KMS-11 (cell line): ENCODE measurements at regions not wholly inside any gene's neighbourhood (a gene's known extent, or its start where the extent isn't known, plus 50 kb on each side); places are given as distances from the start of the nearest gene placed in this dataset.

Experiments
- H2AFZ ChIP-seq: fragments of 200-600 bp; sonication (generic); 2 replicates; pipeline ENCODE4 v1.6.1; 2016; ENCODE audit warnings: antibody characterized with exemption, mixed run types, low read depth
- H3K27ac ChIP-seq: fragments of 200-600 bp; sonication (generic); 2 replicates; pipeline ENCODE4 v1.6.1; 2016; ENCODE audit warnings: mild to moderate bottlenecking, mixed run types
- H3K27me3 ChIP-seq: fragments of 200-600 bp; sonication (generic); 2 replicates; pipeline ENCODE4 v1.6.1; 2017; ENCODE audit warnings: mild to moderate bottlenecking, low read depth, mixed run types, moderate library complexity; ENCODE audit not compliant: insufficient read depth
- H3K36me3 ChIP-seq: fragments of 200-600 bp; sonication (generic); 2 replicates; pipeline ENCODE4 v1.6.1; 2017; ENCODE audit warnings: mild to moderate bottlenecking, mixed run types; ENCODE audit not compliant: insufficient read depth
- H3K4me1 ChIP-seq: fragments of 200-600 bp; sonication (generic); 2 replicates; pipeline ENCODE4 v1.6.1; 2016; ENCODE audit warnings: mild to moderate bottlenecking, low read depth, mixed run types; ENCODE audit not compliant: poor library complexity, severe bottlenecking
- H3K4me2 ChIP-seq: fragments of 200-600 bp; sonication (generic); 2 replicates; pipeline ENCODE4 v1.7.0; 2016; ENCODE audit warnings: mild to moderate bottlenecking, mixed run types
- H3K4me3 ChIP-seq: fragments of 200-600 bp; sonication (generic); IDR thresholded peaks from 2 replicates; pipeline ENCODE4 v1.6.1; 2017; ENCODE audit warnings: low read depth, low read length, mixed read lengths; ENCODE audit not compliant: insufficient read depth
- H3K79me2 ChIP-seq: fragments of 200-600 bp; sonication (generic); 2 replicates; pipeline ENCODE4 v1.6.1; 2016; ENCODE audit warnings: low read depth, mixed run types; ENCODE audit not compliant: insufficient read depth
- H3K9ac ChIP-seq: fragments of 200-600 bp; sonication (generic); 2 replicates; pipeline ENCODE4 v1.6.1; 2016; ENCODE audit warnings: mild to moderate bottlenecking, mixed run types
- H4K20me1 ChIP-seq: fragments of 200-600 bp; sonication (generic); 2 replicates; pipeline ENCODE4 v1.6.1; 2016; ENCODE audit warnings: mild to moderate bottlenecking, mixed run types; ENCODE audit not compliant: insufficient read depth
- CTCF ChIP-seq: fragments of 200-600 bp; sonication (generic); conservative IDR thresholded peaks from 2 replicates; pipeline ENCODE4 v1.6.1; 2017; ENCODE audit warnings: low read depth, mild to moderate bottlenecking, antibody characterized with exemption, low read length, moderate library complexity, mixed read lengths

- no peak overlapping the region for H3K9ac ChIP-seq
- H3K36me3 ChIP-seq = no peaks in the 10 kb centered on the region
- H3K79me2 ChIP-seq = no peaks in the 10 kb centered on the region
- H3K4me1 ChIP-seq = no peaks in the 10 kb centered on the region
- TF ChIP-seq CTCF = no peak
- H2AFZ ChIP-seq = no peak overlapping the region
- no peak overlapping the region for H3K4me2 ChIP-seq
- H4K20me1 ChIP-seq = no peaks in the 10 kb centered on the region
- no peaks in the 10 kb centered on the region for H3K27me3 ChIP-seq
- H3K4me3 ChIP-seq = no peak overlapping the region
- no peak overlapping the region for H3K27ac ChIP-seq
Observed at GRCh38 chr4:138773321-138773720, 242.3 kb upstream of the NOCT start.

GRCh38 chr4:138772366-138772765 lies 243.2 kb upstream of the NOCT start:
- Histone ChIP-seq H2AFZ (no peak overlapping the region), H3K4me3 (no peak overlapping the region)

GRCh38 chr4:138770818-138771217 lies 244.8 kb upstream of the NOCT start:
- Histone ChIP-seq H3K36me3 (no peaks in the 10 kb centered on the region), H3K9ac (no peak overlapping the region), H3K27me3 (no peaks in the 10 kb centered on the region), H3K4me3 (no peak overlapping the region), H3K4me1 (no peaks in the 10 kb centered on the region), H3K27ac (no peak overlapping the region), H3K79me2 (no peaks in the 10 kb centered on the region), H4K20me1 (no peaks in the 10 kb centered on the region), H3K4me2 (no peak overlapping the region), H2AFZ (no peak overlapping the region)
- TF ChIP-seq CTCF = no peak

More at GRCh38 chr4:138772366-138772765, 243.2 kb upstream of the NOCT start:
- no peak for TF ChIP-seq CTCF
- Histone ChIP-seq H3K27ac (no peak overlapping the region), H3K4me2 (no peak overlapping the region), H3K79me2 (no peaks in the 10 kb centered on the region), H3K27me3 (no peaks in the 10 kb centered on the region), H4K20me1 (no peaks in the 10 kb centered on the region), H3K9ac (no peak overlapping the region), H3K36me3 (no peaks in the 10 kb centered on the region), H3K4me1 (no peaks in the 10 kb centered on the region)

- H3K4me2 ChIP-seq = no peak overlapping the region
- no peak overlapping the region for H2AFZ ChIP-seq
- H3K4me3 ChIP-seq = no peak overlapping the region
- no peak overlapping the region for H3K27ac ChIP-seq
- no peak for TF ChIP-seq CTCF
- H3K9ac ChIP-seq = no peak overlapping the region
- H4K20me1 ChIP-seq = no peaks in the 10 kb centered on the region
- no peaks in the 10 kb centered on the region for H3K36me3 ChIP-seq
- no peaks in the 10 kb centered on the region for H3K79me2 ChIP-seq
- H3K27me3 ChIP-seq = no peaks in the 10 kb centered on the region
- no peaks in the 10 kb centered on the region for H3K4me1 ChIP-seq
Observed at GRCh38 chr4:138766332-138766731, 249.2 kb upstream of the NOCT start.

- Histone ChIP-seq H3K27ac (no peak overlapping the region), H3K79me2 (no peaks in the 10 kb centered on the region), H2AFZ (no peak overlapping the region), H3K4me1 (no peaks in the 10 kb centered on the region), H4K20me1 (no peaks in the 10 kb centered on the region), H3K4me3 (no peak overlapping the region), H3K4me2 (no peak overlapping the region), H3K36me3 (no peaks in the 10 kb centered on the region), H3K27me3 (no peaks in the 10 kb centered on the region), H3K9ac (no peak overlapping the region)
- no peak for TF ChIP-seq CTCF
Observed at GRCh38 chr4:138765442-138765841, 250.1 kb upstream of the NOCT start.
